K562 (cell line): ENCODE measurements at regions not wholly inside any gene's neighbourhood (a gene's known extent, or its start where the extent isn't known, plus 50 kb on each side); places are given as distances from the start of the nearest gene placed in this dataset.

Source experiments
- BCOR ChIP-seq: fragments of 450-650 bp; IDR thresholded peaks from 2 replicates; pipeline ENCODE4 v1.6.1; 2016
- CAMTA2 ChIP-seq: fragments of 250-450 bp; sonication (Bioruptor Pico); conservative IDR thresholded peaks from 2 replicates; pipeline ENCODE4 v1.5.1; 2022
- CREB5 ChIP-seq: fragments of 250-450 bp; sonication (Bioruptor Pico); IDR thresholded peaks from 2 replicates; pipeline ENCODE4 v1.5.0; 2020; ENCODE audit warnings: mild to moderate bottlenecking
- EZH2 ChIP-seq: IDR thresholded peaks from 2 replicates; pipeline ENCODE4 v1.6.1; 2012; ENCODE audit warnings: low read depth, mild to moderate bottlenecking, inconsistent platforms, low read length, borderline replicate concordance
- FOSL1 ChIP-seq: fragments of 200-800 bp; sonication (Bioruptor generic); conservative IDR thresholded peaks from 2 replicates; pipeline ENCODE4 v1.6.1; 2016; ENCODE audit warnings: missing genetic modification characterization, missing compliant biosample characterization
- GTF2A2 ChIP-seq: IDR thresholded peaks from 2 replicates; pipeline ENCODE4 v1.6.1; 2016; ENCODE audit warnings: mild to moderate bottlenecking, missing genetic modification characterization, missing compliant biosample characterization
- GTF2B ChIP-seq: IDR thresholded peaks from 2 replicates; pipeline ENCODE4 v1.6.1; 2011; ENCODE audit not compliant: insufficient read length; ENCODE audit errors: extremely low read depth
- HIVEP1 ChIP-seq: fragments of 250-450 bp; sonication (Bioruptor Pico); IDR thresholded peaks from 2 replicates; pipeline ENCODE4 v1.4.0; 2020; ENCODE audit warnings: mild to moderate bottlenecking
- HSF4 ChIP-seq: fragments of 250-450 bp; sonication (Bioruptor Pico); IDR thresholded peaks from 2 replicates; pipeline ENCODE4 v2.1.2; 2022; ENCODE audit warnings: mild to moderate bottlenecking, moderate library complexity, borderline replicate concordance
- JUND ChIP-seq, 2 experiments: IDR thresholded peaks; 2 replicates in 1 of 2; 3 replicates in 1 of 2; pipeline ENCODE4 v1.6.1; 2011; ENCODE audit warnings: borderline replicate concordance in 2 of 2, low read depth in 2 of 2, low read length in 2 of 2, improper control_type of control experiment in 1 of 2, missing biosample characterization in 1 of 2, missing genetic modification characterization in 1 of 2, missing genetic modification reagents in 1 of 2
- KDM2B ChIP-seq: fragments of 250-450 bp; sonication (Bioruptor Pico); IDR thresholded peaks from 2 replicates; pipeline ENCODE4 v1.8.0; 2021; ENCODE audit warnings: mild to moderate bottlenecking, moderate library complexity
- NR3C1 ChIP-seq: sonication (generic); formaldehyde crosslinking; IDR thresholded peaks from 2 replicates; pipeline ENCODE4 v1.8.1; 2022; ENCODE audit warnings: missing genetic modification reagents
- POLR2H ChIP-seq: IDR thresholded peaks from 2 replicates; pipeline ENCODE4 v1.6.1; 2016; ENCODE audit warnings: missing genetic modification characterization, low read depth, mild to moderate bottlenecking, control low read depth, missing compliant biosample characterization, moderate library complexity
- POLR3A ChIP-seq: IDR thresholded peaks from 2 replicates; pipeline ENCODE4 v1.6.1; 2011; ENCODE audit warnings: borderline replicate concordance, mild to moderate bottlenecking, moderate library complexity; ENCODE audit not compliant: insufficient read length, insufficient read depth; ENCODE audit errors: extremely low read depth
- RAD51 ChIP-seq: fragments of 450-650 bp; IDR thresholded peaks from 2 replicates; pipeline ENCODE4 v1.7.1; 2016; ENCODE audit warnings: low read depth, mild to moderate bottlenecking, borderline replicate concordance
- SRF ChIP-seq, 2 experiments: fragments of 250-450, 450-650 bp in 1 of 2; sonication (Bioruptor Pico) in 1 of 2; sonication (generic) in 1 of 2; formaldehyde crosslinking; IDR thresholded peaks; 2 replicates each; pipeline versions ENCODE4 v1.5.0 to v1.5.1; 2020 to 2022; ENCODE audit warnings: mild to moderate bottlenecking in 1 of 2, missing genetic modification reagents in 1 of 2
- TARDBP ChIP-seq: fragments of 450-650 bp; IDR thresholded peaks from 2 replicates; pipeline ENCODE4 v1.6.1; 2016
- THRB ChIP-seq: fragments of 450-650 bp; formaldehyde crosslinking; conservative IDR thresholded peaks from 2 replicates; pipeline ENCODE4 v1.4.0; 2022; ENCODE audit warnings: mild to moderate bottlenecking, missing genetic modification characterization
- ZBTB1 ChIP-seq: sonication (generic); formaldehyde crosslinking; IDR thresholded peaks from 2 replicates; pipeline ENCODE4 v1.8.1; 2023; ENCODE audit warnings: missing genetic modification reagents, low read depth, mild to moderate bottlenecking, borderline replicate concordance
- ZKSCAN8 ChIP-seq: fragments of 200-800 bp; sonication (Bioruptor generic); IDR thresholded peaks from 2 replicates; pipeline ENCODE4 v1.6.1; 2016; ENCODE audit warnings: missing genetic modification characterization, missing compliant biosample characterization
- ZNF175 ChIP-seq: fragments of 200-800 bp; sonication (Bioruptor generic); IDR thresholded peaks from 2 replicates; pipeline ENCODE4 v1.6.1; 2016; ENCODE audit warnings: low read depth, mild to moderate bottlenecking, missing genetic modification characterization, missing compliant biosample characterization
- ZNF41 ChIP-seq: fragments of 250-450 bp; sonication (Bioruptor Pico); conservative IDR thresholded peaks from 2 replicates; pipeline ENCODE4 v1.4.0; 2020; ENCODE audit warnings: mild to moderate bottlenecking
- ZNF551 ChIP-seq: fragments of 250-450 bp; sonication (Bioruptor Pico); IDR thresholded peaks from 2 replicates; pipeline ENCODE4 v1.5.0; 2021; ENCODE audit warnings: mild to moderate bottlenecking, moderate library complexity
- ZNF57 ChIP-seq: fragments of 450-650 bp; formaldehyde crosslinking; IDR thresholded peaks from 2 replicates; pipeline ENCODE4 v1.4.0; 2020; ENCODE audit warnings: mild to moderate bottlenecking, moderate library complexity
- ZNF695 ChIP-seq: fragments of 450-650 bp; formaldehyde crosslinking; IDR thresholded peaks from 2 replicates; pipeline ENCODE4 v1.4.0; 2020; ENCODE audit warnings: mild to moderate bottlenecking, moderate library complexity
- ZNF785 ChIP-seq: fragments of 250-450 bp; sonication (Bioruptor Pico); IDR thresholded peaks from 2 replicates; pipeline ENCODE4 v1.4.0; 2020; ENCODE audit warnings: mild to moderate bottlenecking

- TF ChIP-seq ZKSCAN8 (CRISPR knock-in tag) = no peak
- TF ChIP-seq ZNF175 (CRISPR knock-in tag) = no peak
- TF ChIP-seq POLR3A = no peak
- no peak for TF ChIP-seq CREB5 (CRISPR knock-in tag)
- TF ChIP-seq ZNF551 (CRISPR knock-in tag) = no peak
- no peak for TF ChIP-seq EZH2
- 0 out of 2 replicates have a peak, but pooled peaks have one; percentile 33 for TF ChIP-seq HSF4
- TF ChIP-seq ZNF57 (CRISPR knock-in tag) = no peak; the same call in 1 of the 2 replicates
- no peak for TF ChIP-seq KDM2B
- TF ChIP-seq RAD51 = no peak
- TF ChIP-seq POLR2H (tag) = no peak
- no peak; a peak in 1 of 4 replicates for TF ChIP-seq SRF (CRISPR knock-in tag; IDR thresholded peaks at IDR 0.05)
- no peak for TF ChIP-seq BCOR
- TF ChIP-seq FOSL1 (tag) = no peak
- TF ChIP-seq GTF2B = no peak
- 0 out of 2 replicates have a peak, but pooled peaks have one; percentile 57 for TF ChIP-seq HIVEP1 (CRISPR knock-in tag)
- peak; percentile 38; the same call in 1 of the 2 replicates for TF ChIP-seq TARDBP
- TF ChIP-seq THRB (CRISPR knock-in tag) = peak; percentile 97
- TF ChIP-seq ZNF785 (CRISPR knock-in tag) = no peak
- peak; percentile 31; the same call in 1 of the 2 replicates for TF ChIP-seq GTF2A2 (tag)
- TF ChIP-seq JUND (IDR thresholded peaks at IDR 0.05; ENCODE audit: borderline replicate concordance, low read depth, low read length) = peak; percentile 59
- TF ChIP-seq JUND (tag; IDR thresholded peaks at IDR 0.05; ENCODE audit: borderline replicate concordance, low read depth, low read length) = peak; percentile 11; the same call in 1 of the 3 replicates
- TF ChIP-seq ZNF41 (CRISPR knock-in tag) = no peak; the same call in 1 of the 2 replicates
- 0 out of 2 replicates have a peak, but pooled peaks have one; percentile 46 for TF ChIP-seq ZBTB1 (CRISPR knock-in tag)
- no peak for TF ChIP-seq ZNF695 (CRISPR knock-in tag)
- TF ChIP-seq CAMTA2 (CRISPR knock-in tag) = 0 out of 2 replicates have a peak, but pooled peaks have one; percentile 43
- TF ChIP-seq NR3C1 (CRISPR knock-in tag) = no peak
Measured at GRCh38 chr1:116825720-116826438, 71.6 kb downstream of the CD2 start (continued).
